NOMO-1 treated with dmso at 0.1 percent for 144 hours (cell line): ENCODE measurements at regions not wholly inside any gene's neighbourhood (a gene's known extent, or its start where the extent isn't known, plus 50 kb on each side); places are given as distances from the start of the nearest gene placed in this dataset.

Experiments
- DNase-seq: peaks from one replicate; lab custom pipeline; 2025; ENCODE audit not compliant: unreplicated experiment; lab: John Stamatoyannopoulos, UW

DNA sequence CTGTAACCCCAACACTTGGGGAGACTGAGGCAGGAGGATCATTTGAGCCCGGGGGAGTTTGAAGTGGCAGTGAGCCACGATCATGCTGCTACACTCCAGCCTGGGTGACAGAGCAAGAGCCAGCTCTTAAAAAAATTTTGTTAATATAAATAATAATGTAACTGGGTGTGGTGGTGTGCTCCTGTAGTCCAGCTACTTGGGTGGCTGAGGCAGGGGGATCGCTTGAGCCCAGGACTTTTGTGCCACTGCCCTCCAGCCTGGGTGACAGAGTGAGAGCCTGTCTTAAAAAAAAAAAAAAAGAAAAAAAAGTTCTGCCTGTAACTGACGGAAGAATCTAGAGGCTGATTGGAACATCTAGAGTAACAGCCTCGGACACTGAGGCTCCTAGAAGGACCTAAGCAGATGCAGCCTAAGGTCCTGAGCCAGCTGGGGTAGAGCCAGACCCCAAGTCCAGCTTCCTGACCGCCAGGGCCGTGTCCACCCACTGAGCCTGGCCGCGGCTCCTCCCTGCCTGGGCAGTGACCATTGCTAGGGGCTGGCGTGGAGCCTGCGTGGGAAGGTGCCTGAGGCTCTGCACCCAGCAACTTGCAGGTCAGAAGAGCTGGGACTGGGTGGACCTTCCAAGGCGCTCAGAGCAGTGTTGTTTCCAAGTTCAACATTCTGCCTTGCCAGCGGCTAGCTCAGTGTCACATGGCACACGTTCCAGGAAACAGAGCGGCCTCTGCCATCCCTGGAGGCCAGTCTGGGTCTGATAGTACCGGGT is 209.4 kb upstream of the CIBAR2 start:
- DNase-seq: no peak

GRCh38 chr16:85323230-85323960 is 211.1 kb upstream of the CIBAR2 start:
- no peak for DNase-seq

DNA sequence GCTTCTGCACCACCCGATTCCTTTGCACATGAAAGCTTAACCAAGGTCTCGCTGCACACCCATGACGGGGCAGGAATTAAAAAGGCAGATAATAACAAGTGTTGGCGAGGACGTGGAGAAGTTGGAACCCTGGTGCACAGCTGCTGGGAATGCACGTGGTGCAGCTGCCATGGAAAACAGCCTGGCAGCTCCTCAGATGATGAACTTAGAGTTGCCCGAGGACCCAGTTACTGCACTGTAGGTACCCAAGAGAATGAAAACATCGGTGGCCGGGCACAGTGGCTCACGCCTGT is 211.6 kb upstream of the CIBAR2 start:
- no peak for DNase-seq

DNA sequence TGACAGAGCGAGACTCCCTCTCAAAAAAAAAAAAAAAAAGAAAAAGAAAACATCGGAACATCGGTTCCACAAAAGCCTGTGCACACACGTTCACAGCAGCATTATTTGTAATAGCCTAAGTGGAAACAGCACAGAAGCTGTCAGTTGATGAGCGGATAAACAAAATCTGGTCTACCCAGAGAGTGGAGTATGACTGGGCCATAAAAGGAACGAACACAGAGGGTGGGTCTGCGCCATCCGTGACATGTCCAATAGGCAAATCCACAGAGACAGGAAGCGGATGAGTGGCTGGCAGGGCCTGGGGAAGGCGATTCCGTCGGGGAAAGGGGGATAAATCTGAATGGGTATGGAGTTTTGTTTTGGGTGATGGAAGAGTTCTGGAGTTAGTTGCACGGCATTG is 212.2 kb upstream of the CIBAR2 start:
- DNase-seq: no peak

DNA sequence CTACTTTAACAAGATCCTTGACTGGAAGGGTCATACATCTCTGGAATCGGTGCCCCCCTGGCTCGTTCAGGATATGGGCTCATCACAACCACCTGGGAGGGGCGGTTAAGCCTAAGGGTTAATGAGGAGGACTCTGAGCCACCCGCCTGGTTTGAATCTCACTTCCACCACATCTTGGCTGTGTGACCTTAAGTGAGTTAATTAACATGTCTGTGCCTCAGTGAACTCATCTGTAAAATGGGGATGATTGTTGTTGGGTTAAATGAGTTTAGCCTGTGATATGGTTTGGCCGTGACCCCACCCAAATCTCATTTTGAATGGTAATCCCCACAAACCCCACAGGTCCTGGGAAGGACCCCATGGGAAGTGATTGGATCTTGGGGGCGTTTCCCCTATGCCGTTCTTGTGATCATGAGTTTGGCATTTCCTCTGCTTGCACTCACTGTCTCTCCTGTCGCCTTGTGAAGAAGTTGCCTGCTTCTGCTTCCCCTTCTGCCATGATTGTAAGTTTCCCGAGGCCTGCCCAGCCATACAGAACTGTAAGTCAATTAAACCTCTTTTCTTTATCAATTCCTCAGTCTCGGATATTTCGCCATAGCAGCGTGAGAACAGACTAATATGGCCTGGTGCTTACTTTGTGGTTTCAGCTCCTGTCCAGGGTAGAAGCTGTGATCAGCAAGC is 214.0 kb upstream of the CIBAR2 start:
- DNase-seq: no peak

GRCh38 chr16:85326794-85327181 is 214.5 kb upstream of the CIBAR2 start:
- no peak for DNase-seq

DNA sequence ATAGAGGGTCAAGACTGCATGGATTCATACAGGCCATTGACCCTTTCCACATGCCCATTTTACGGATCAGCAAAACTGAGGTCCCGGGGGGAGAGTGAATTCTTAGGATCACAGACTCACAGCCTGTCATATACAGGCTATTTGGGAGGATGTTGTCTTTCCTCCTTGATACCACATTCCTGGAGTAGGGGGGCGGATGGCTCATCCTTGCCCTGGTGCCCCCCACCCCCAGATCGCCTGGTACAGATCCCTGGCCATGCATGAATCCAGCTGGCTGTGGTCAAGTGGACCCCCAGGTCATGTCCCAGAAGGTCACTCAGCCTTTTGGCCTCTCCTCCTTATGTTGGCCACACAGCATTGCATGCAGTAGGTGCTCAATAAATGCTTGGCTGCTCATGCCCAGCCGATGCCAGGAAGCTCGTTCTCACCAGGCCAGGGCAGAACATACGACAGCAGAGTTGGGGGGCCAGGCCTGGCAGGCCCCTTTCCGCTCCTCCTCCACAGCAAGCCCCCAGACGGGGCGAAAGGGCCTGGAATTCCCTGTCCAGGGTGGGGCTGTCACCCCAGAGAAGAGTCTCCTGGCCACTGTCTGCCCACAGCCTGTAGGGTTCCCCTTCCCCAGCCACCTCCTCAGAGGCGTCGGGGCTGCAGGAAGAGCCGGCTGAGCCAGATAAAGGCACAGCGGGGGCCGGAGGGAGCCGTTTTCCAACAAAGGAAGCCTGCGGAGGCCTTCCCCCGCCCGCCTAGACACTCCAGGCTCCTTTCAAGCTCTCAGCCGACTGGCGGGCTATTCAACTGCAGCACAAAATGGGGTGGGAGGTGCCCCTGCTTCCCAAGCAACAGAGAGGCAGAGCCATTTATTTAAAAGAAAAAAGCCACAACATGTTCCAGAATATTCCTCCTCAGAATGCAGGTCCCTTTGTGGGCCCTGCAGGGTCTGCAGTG is 215.7 kb upstream of the CIBAR2 start:
- DNase-seq: no peak

DNA sequence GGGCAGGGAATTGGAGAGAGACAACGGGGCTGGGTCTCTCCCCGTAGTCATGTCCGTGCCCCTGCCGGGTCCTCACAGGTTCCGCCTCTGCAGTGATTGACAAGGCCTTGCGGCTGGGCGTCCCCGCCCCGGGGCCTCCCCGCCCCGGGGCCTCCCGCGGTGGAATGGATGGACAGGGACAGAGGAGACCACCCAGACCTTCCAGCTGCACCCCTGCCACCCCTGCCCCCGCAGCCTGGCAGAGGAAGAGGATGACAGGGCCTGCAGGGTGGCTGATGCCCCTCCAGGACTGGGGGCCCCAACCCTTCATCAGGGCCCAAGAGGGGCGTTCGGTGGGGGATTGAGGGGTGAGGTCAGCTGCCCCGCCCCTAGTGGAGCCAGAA is 216.4 kb upstream of the CIBAR2 start:
- DNase-seq: no peak

GRCh38 chr16:85329059-85329812 is 217.0 kb upstream of the CIBAR2 start:
- no peak for DNase-seq

DNA sequence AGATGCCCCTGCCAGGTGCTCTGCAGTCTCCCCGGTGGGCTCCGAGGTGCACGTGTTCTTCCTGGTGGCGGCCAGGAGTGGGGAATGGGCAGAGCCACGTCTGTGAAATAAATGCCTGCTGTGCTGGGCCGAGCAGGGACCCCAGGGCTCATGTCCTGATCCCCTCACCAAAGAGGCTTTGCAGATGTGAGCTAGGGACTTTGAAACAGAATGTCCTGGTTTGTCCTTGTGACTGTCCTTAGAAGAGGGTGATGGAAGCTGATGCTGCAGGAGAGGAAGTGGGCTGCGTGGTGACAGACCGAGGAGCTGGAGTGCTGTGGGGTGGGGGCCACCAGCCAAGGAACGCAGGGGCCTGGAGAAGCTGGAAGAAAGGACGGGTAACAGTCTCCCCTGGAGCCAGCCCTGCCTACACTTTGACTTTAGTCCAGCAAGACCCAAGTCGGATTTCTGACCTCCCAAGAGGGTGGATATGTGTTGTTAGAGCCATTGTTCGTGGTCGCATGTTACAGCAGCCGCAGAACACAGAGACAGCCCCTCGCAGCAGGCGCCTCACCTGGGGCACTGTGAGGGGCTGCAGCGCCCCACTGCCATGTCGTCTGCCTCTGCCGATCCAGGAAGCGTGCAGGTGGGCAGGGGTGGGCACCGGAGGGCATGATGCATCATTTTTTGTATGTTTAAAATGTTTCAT is 217.9 kb upstream of the CIBAR2 start:
- DNase-seq: no peak

DNA sequence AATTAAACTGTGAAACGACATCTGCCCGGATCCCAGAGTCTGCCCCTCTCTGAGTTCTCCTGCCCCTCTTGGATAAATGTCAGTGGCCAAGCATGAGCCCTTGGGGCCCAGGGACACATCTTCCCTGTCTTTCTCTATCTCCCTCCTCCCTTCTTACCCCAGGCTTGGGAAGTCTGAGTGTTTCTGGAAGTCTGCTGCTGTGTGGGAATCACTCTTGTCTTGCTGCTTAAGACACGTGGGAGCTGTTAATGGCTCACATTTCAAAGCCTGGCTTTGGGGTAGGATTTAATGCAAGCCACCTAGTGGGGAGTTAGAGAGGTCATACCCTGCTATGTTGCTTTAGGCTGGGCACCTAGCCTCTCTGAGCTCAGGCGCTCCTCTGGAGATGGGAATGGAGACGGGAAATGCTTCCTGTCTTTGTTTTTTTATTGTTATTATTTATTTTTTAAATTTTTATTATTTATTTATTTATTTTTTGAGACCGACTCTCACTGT is 218.5 kb upstream of the CIBAR2 start:
- DNase-seq: no peak

DNA sequence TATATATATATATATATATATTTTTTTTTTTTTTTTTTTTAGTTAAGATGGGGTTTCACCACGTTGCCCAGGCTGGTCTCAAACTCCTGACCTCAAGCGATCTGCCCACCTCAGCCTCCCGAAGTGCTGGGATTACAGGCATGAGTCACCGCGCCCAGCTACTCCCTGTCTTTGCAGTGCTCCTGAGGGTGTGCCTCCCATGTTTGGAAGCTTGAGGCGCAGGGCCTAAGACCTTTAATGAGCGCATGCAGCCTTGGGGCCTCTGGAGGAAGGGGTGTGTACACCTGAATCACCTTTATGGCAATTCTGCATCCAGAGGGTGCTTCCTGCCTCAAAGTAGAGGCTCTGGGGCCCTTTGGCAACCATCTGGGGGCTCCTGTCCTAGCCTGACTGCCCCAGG is 219.4 kb upstream of the CIBAR2 start:
- DNase-seq: no peak

DNA sequence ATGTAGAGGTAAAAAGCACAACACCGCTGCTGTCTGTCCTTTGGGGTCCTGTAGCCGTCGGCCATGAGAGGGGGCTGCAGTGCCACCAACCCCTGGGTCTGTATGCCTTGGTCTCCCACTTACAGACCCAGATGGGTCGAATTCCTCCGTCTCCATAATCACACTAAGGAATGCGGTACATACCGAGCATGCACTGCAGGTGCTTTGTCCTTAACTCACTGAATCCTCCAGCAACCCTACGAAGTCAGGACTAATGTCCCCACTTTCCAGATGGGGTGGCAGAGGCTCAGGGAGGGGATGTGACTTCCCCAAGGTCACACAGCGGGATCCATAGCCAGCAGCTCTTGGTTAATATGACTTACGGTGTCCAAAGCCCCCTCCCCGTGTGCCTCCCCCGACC is 219.9 kb upstream of the CIBAR2 start:
- DNase-seq: no peak

- DNase-seq: no peak
These were observed 221.1 kb upstream of the CIBAR2 start for GRCh38 chr16:85333337-85333736.

- DNase-seq: no peak
These were observed 221.7 kb upstream of the CIBAR2 start for GRCh38 chr16:85333744-85334640.

- no peak for DNase-seq
These were observed 222.7 kb upstream of the CIBAR2 start for GRCh38 chr16:85334718-85335583.

DNA sequence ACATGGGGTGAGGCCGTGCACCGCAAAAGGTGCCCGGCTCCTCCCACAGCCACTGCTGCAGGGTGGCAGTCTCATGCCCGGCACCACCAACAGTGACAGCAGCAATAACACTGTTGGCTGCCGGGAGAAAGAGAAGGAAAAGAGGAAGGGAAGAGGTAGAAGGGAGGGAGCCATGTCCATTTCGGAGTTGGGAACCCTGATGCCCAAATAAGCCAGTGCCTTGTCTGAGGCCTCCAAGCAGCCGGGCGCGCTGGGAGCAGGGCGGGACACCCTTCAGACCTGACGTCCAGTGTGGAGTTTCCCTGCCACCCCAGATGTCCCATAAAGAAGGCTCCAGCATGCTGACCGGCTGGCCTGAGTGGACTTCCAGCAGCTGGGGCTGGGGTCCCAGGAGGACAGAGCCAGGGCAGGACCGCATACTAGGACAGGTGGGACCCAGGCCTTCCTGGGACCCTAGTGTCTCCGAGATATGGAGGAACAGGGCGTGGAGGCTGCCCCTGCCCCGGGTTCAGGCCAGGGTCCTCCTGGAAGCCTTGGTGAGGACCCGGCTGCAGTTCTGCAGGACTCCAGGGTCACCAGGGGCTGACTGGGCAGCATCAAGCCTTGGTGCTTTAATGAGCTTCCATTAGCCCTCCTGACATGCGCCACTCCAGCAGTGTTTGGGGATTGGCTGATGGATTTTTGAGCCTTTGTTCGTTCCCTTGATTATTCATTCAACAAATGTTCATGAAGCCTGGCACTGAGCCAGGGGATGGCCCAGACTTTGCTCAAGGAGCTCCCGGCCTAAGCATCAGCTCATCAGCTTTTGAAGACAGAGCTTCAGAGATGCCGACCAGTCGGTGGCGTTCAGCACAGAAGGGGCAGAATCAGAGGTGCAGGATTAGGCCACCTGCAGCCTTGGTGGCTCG is 223.6 kb upstream of the CIBAR2 start:
- no peak for DNase-seq
